H9 (cell line): ENCODE measurements at regions not wholly inside any gene's neighbourhood (a gene's known extent, or its start where the extent isn't known, plus 50 kb on each side); places are given as distances from the start of the nearest gene placed in this dataset.

Source experiments
- DNase-seq: peaks from one replicate; pipeline ENCODE4 v3.0.0-alpha.2; 2017
- H2AFZ ChIP-seq: one replicate; pipeline ENCODE4 v1.6.1; 2013; ENCODE audit warnings: mild to moderate bottlenecking, low read length, control low read depth, moderate library complexity
- H2AK5ac ChIP-seq: 2 replicates; pipeline ENCODE4 v1.6.1; 2013; ENCODE audit warnings: low read length, control low read depth, mixed read lengths; ENCODE audit not compliant: insufficient read length
- H2BK120ac ChIP-seq: one replicate; pipeline ENCODE4 v1.6.1; 2013; ENCODE audit warnings: low read depth, mild to moderate bottlenecking, low read length, control low read depth, inconsistent platforms; ENCODE audit not compliant: poor library complexity, severe bottlenecking
- H2BK12ac ChIP-seq: 2 replicates; pipeline ENCODE4 v1.6.1; 2013; ENCODE audit warnings: low read length, control low read depth, mixed read lengths, low read depth; ENCODE audit not compliant: insufficient read length
- H2BK15ac ChIP-seq: 2 replicates; pipeline ENCODE4 v1.6.1; 2013; ENCODE audit warnings: low read depth, low read length, control low read depth
- H2BK20ac ChIP-seq: one replicate; pipeline ENCODE4 v1.6.1; 2013; ENCODE audit warnings: low read depth, mild to moderate bottlenecking, low read length, control low read depth, inconsistent platforms; ENCODE audit not compliant: poor library complexity, severe bottlenecking
- H2BK5ac ChIP-seq: 2 replicates; pipeline ENCODE4 v1.6.1; 2013; ENCODE audit warnings: low read length, control low read depth, mixed read lengths; ENCODE audit not compliant: insufficient read length
- H3K14ac ChIP-seq: 2 replicates; pipeline ENCODE4 v1.6.1; 2013; ENCODE audit warnings: low read length, control low read depth; ENCODE audit not compliant: insufficient read depth
- H3K18ac ChIP-seq: 2 replicates; pipeline ENCODE4 v1.6.1; 2013; ENCODE audit warnings: low read depth, mild to moderate bottlenecking, mixed read lengths, low read length, control low read depth; ENCODE audit not compliant: insufficient read length
- H3K23ac ChIP-seq: 2 replicates; pipeline ENCODE4 v1.6.1; 2013; ENCODE audit warnings: low read length, control low read depth, mixed read lengths, low read depth; ENCODE audit not compliant: insufficient read length
- H3K23me2 ChIP-seq: 2 replicates; pipeline ENCODE4 v1.6.1; 2013; ENCODE audit warnings: low read depth, mild to moderate bottlenecking, mixed read lengths, low read length, control low read depth; ENCODE audit not compliant: insufficient read length, poor library complexity, severe bottlenecking
- H3K27ac ChIP-seq: 2 replicates; pipeline ENCODE4 v1.5.1; 2013; ENCODE audit warnings: low read length, control low read depth, mixed read lengths, low read depth; ENCODE audit not compliant: insufficient read length
- H3K27me3 ChIP-seq: 2 replicates; pipeline ENCODE4 v1.6.1; 2013; ENCODE audit warnings: low read length, control low read depth, inconsistent platforms; ENCODE audit not compliant: insufficient read depth
- H3K4ac ChIP-seq: 2 replicates; pipeline ENCODE4 v1.6.1; 2013; ENCODE audit warnings: low read depth, mild to moderate bottlenecking, control low read depth, inconsistent platforms, low read length, moderate library complexity
- H3K4me1 ChIP-seq: 2 replicates; pipeline ENCODE4 v1.6.1; 2013; ENCODE audit warnings: low read length, control low read depth, inconsistent platforms; ENCODE audit not compliant: insufficient read depth
- H3K4me2 ChIP-seq: 2 replicates; pipeline ENCODE4 v1.6.1; 2013; ENCODE audit warnings: low read length, control low read depth, mixed read lengths; ENCODE audit not compliant: insufficient read length, insufficient read depth
- H3K56ac ChIP-seq: 2 replicates; pipeline ENCODE4 v1.6.1; 2013; ENCODE audit warnings: low read depth, mild to moderate bottlenecking, mixed read lengths, low read length, control low read depth; ENCODE audit not compliant: insufficient read length
- H3K79me1 ChIP-seq: 2 replicates; pipeline ENCODE4 v1.6.1; 2013; ENCODE audit warnings: low read depth, mild to moderate bottlenecking, moderate library complexity, low read length, control low read depth, inconsistent platforms; ENCODE audit not compliant: insufficient read depth, poor library complexity, severe bottlenecking
- H3K79me2 ChIP-seq: 2 replicates; pipeline ENCODE4 v1.6.1; 2013; ENCODE audit warnings: low read length, control low read depth, inconsistent platforms; ENCODE audit not compliant: insufficient read depth
- H3K9ac ChIP-seq: 2 replicates; pipeline ENCODE4 v1.6.1; 2013; ENCODE audit warnings: low read length, control low read depth, mixed read lengths; ENCODE audit not compliant: insufficient read length; ENCODE audit errors: extremely low read depth
- H3K9me3 ChIP-seq: one replicate; pipeline ENCODE4 v1.6.1; 2013; ENCODE audit warnings: low read depth, low read length, inconsistent platforms; ENCODE audit not compliant: control insufficient read depth
- H3T11ph ChIP-seq: one replicate; pipeline ENCODE4 v1.6.1; 2013; ENCODE audit warnings: mild to moderate bottlenecking, low read length, control low read depth, inconsistent platforms
- H4K20me1 ChIP-seq: one replicate; pipeline ENCODE4 v1.6.1; 2013; ENCODE audit not compliant: control insufficient read depth, insufficient read length, insufficient read depth
- H4K5ac ChIP-seq: 2 replicates; pipeline ENCODE4 v1.6.1; 2013; ENCODE audit warnings: low read depth, mild to moderate bottlenecking, mixed read lengths, low read length, control low read depth; ENCODE audit not compliant: insufficient read length
- H4K8ac ChIP-seq: replicated peaks from 2 replicates; pipeline ENCODE4 v1.6.1; 2013; ENCODE audit warnings: low read length, control low read depth, mixed read lengths, low read depth; ENCODE audit not compliant: insufficient read length
- H4K91ac ChIP-seq: 2 replicates; pipeline ENCODE4 v1.6.1; 2013; ENCODE audit warnings: low read depth, mild to moderate bottlenecking, moderate library complexity, mixed read lengths, low read length, control low read depth; ENCODE audit not compliant: insufficient read length
- H3K27ac Mint-ChIP-seq, 3 experiments: 2 replicates in 2 of 3; 3 replicates in 1 of 3; pipeline ENCODE4 v1.8.0; 2020 to 2021; ENCODE audit warnings: mixed read lengths in 3 of 3, mild to moderate bottlenecking in 1 of 3, moderate library complexity in 1 of 3
- H3K27me3 Mint-ChIP-seq: 2 replicates; pipeline ENCODE4 v1.8.0; 2021; ENCODE audit warnings: low read depth, mild to moderate bottlenecking, moderate library complexity, mixed read lengths
- H3K36me3 Mint-ChIP-seq, 3 experiments: 2 replicates in 2 of 3; 3 replicates in 1 of 3; pipeline ENCODE4 v1.8.0; 2020 to 2021; ENCODE audit warnings: low read depth in 3 of 3, mixed read lengths in 3 of 3; ENCODE audit not compliant: insufficient read depth in 1 of 3
- H3K4me1 Mint-ChIP-seq, 2 experiments: 2 replicates each; pipeline ENCODE4 v1.8.0; 2020; ENCODE audit warnings: mixed read lengths in 2 of 2
- H3K4me3 Mint-ChIP-seq, 2 experiments: 2 replicates in 1 of 2; 3 replicates in 1 of 2; pipeline ENCODE4 v1.8.0; 2020 to 2021; ENCODE audit warnings: mild to moderate bottlenecking in 2 of 2, mixed read lengths in 2 of 2, moderate library complexity in 1 of 2
- H3K9me3 Mint-ChIP-seq, 2 experiments: 2 replicates in 1 of 2; 3 replicates in 1 of 2; pipeline ENCODE4 v1.8.0; 2020; ENCODE audit warnings: mild to moderate bottlenecking in 2 of 2, mixed read lengths in 2 of 2, moderate library complexity in 1 of 2
- WGBS: extraction: QIAGEN DNeasy Blood & Tissue Kit; methylation state at CpG from one replicate; pipeline ENCODE4 v1.1.7; 2013; ENCODE audit warnings: missing lambda C conversion rate, low lambda C conversion rate, mixed read lengths; ENCODE audit not compliant: insufficient read length; ENCODE audit errors: extremely low coverage; 5-methylcytosine and 5-hydroxymethylcytosine counted together
- TF ChIP-seq, protein P1 (sequence below): fragments of 200-600 bp; sonication (generic); conservative IDR thresholded peaks from 3 replicates; pipeline ENCODE4 v1.8.0; 2021; ENCODE audit warnings: antibody characterized with exemption, mild to moderate bottlenecking

DNA sequence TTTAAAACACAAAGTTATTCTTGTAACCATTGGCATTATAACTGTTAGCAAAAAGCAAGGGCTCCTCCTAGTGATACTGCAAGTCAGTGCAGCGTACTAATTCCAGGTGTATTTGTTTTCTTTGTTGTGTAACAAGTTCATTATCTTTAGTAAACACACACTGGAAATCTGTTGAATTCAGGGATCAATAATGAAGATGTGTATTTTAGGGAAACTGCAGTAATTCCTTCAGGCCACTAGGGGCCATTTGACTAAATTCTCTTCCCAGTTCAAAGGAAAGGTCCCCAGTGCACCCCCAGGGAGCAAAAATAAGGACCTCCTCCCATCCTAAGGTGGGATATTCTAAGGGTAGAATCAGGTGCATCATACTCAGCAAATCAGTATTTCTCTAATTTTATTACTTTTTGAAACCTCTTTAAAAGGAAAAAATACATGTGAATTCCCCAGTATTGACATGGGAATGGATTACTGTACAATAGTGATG lies 158.6 kb upstream of the LYZL1 start:
- Mint-ChIP-seq H3K27ac (no peak overlapping the region), H3K4me3 (no peak overlapping the region), H3K4me1 (peaks cover 25 to 32% of the 10 kb centered on the region in 2 experiments), H3K36me3 (no peaks in the 10 kb centered on the region), H3K27me3 (no peaks in the 10 kb centered on the region), H3K9me3 (no peaks in the 10 kb centered on the region)
- Histone ChIP-seq H3K23me2 (no peaks in the 10 kb centered on the region), H3K27me3 (no peaks in the 10 kb centered on the region), H3K79me2 (no peaks in the 10 kb centered on the region), H4K8ac (no peak overlapping the region), H2BK12ac (no peak overlapping the region), H2BK15ac (no peak overlapping the region), H3T11ph (no peak overlapping the region), H2AFZ (no peak overlapping the region), H4K5ac (no peak overlapping the region), H4K91ac (no peak overlapping the region), H3K79me1 (no peaks in the 10 kb centered on the region), H2AK5ac (no peak overlapping the region), H3K4ac (no peak overlapping the region), H3K9me3 (no peaks in the 10 kb centered on the region), H3K4me1 (peaks cover 3% of the 10 kb centered on the region; the same call in 1 of the 2 replicates), H4K20me1 (no peaks in the 10 kb centered on the region), H3K4me2 (no peak overlapping the region), H2BK5ac (no peak overlapping the region), H3K27ac (no peak overlapping the region), H3K14ac (no peak overlapping the region), H2BK120ac (no peak overlapping the region), H3K23ac (no peak overlapping the region), H2BK20ac (no peak overlapping the region), H3K56ac (no peak overlapping the region), H3K18ac (no peak overlapping the region), H3K9ac (no peak overlapping the region)
- TF ChIP-seq, protein P1, sequence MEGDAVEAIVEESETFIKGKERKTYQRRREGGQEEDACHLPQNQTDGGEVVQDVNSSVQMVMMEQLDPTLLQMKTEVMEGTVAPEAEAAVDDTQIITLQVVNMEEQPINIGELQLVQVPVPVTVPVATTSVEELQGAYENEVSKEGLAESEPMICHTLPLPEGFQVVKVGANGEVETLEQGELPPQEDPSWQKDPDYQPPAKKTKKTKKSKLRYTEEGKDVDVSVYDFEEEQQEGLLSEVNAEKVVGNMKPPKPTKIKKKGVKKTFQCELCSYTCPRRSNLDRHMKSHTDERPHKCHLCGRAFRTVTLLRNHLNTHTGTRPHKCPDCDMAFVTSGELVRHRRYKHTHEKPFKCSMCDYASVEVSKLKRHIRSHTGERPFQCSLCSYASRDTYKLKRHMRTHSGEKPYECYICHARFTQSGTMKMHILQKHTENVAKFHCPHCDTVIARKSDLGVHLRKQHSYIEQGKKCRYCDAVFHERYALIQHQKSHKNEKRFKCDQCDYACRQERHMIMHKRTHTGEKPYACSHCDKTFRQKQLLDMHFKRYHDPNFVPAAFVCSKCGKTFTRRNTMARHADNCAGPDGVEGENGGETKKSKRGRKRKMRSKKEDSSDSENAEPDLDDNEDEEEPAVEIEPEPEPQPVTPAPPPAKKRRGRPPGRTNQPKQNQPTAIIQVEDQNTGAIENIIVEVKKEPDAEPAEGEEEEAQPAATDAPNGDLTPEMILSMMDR = peak; percentile 76
- no peak for DNase-seq
- WGBS = no CpG with 5 or more reads among the region's 1 CpG
